GM23338 (cell line): ENCODE measurements at regions not wholly inside any gene's neighbourhood (a gene's known extent, or its start where the extent isn't known, plus 50 kb on each side); places are given as distances from the start of the nearest gene placed in this dataset.

ENCODE experiments used
- ATAC-seq: fragments of 200-7000 bp; cut with Tn5 transposase; 3 replicates; pipeline ENCODE4 v1.9.1; 2020
- DNase-seq: peaks from one replicate; pipeline ENCODE4 v3.0.0-alpha.2; 2015; ENCODE audit warnings: low spot score
- H2AFZ ChIP-seq: fragments of 200-600 bp; sonication (generic); 2 replicates; pipeline ENCODE4 v1.8.0; 2016; ENCODE audit warnings: antibody characterized with exemption, mild to moderate bottlenecking, moderate library complexity
- H3F3A ChIP-seq: fragments of 200-600 bp; sonication (generic); replicated peaks from 2 replicates; pipeline ENCODE4 v1.8.0; 2017; ENCODE audit warnings: antibody characterized with exemption, mixed run types, low read depth
- H3K27ac ChIP-seq: fragments of 200-600 bp; sonication (generic); 2 replicates; pipeline ENCODE4 v1.6.1; 2016; ENCODE audit warnings: low read depth
- H3K27me3 ChIP-seq: fragments of 200-600 bp; sonication (generic); 2 replicates; pipeline ENCODE4 v1.8.0; 2016; ENCODE audit warnings: mild to moderate bottlenecking, mixed run types, moderate library complexity; ENCODE audit not compliant: insufficient read depth
- H3K36me3 ChIP-seq: fragments of 200-600 bp; sonication (generic); 2 replicates; pipeline ENCODE4 v1.8.0; 2016; ENCODE audit warnings: mild to moderate bottlenecking; ENCODE audit not compliant: insufficient read depth
- H3K4me1 ChIP-seq: fragments of 200-600 bp; sonication (generic); 2 replicates; pipeline ENCODE4 v1.8.0; 2016; ENCODE audit warnings: mild to moderate bottlenecking, moderate library complexity; ENCODE audit not compliant: insufficient read depth
- H3K4me2 ChIP-seq: fragments of 200-600 bp; sonication (generic); 2 replicates; pipeline ENCODE4 v1.7.1; 2017; ENCODE audit warnings: mixed run types
- H3K4me3 ChIP-seq: fragments of 200-600 bp; sonication (generic); 2 replicates; pipeline ENCODE4 v1.6.1; 2016; ENCODE audit warnings: mixed run types
- H3K79me2 ChIP-seq: fragments of 200-600 bp; sonication (generic); replicated peaks from 2 replicates; pipeline ENCODE4 v1.8.0; 2017; ENCODE audit warnings: mild to moderate bottlenecking; ENCODE audit not compliant: insufficient read depth
- H3K9me2 ChIP-seq: fragments of 200-600 bp; sonication (generic); 2 replicates; pipeline ENCODE4 v1.8.0; 2017; ENCODE audit not compliant: insufficient read depth
- H4K20me1 ChIP-seq: fragments of 200-600 bp; sonication (generic); replicated peaks from 2 replicates; pipeline ENCODE4 v1.8.0; 2017; ENCODE audit warnings: mild to moderate bottlenecking; ENCODE audit not compliant: insufficient read depth
- H3K27ac Mint-ChIP-seq: 2 replicates; pipeline ENCODE4 v1.8.0; 2020; ENCODE audit warnings: inconsistent platforms, mild to moderate bottlenecking, moderate library complexity, mixed read lengths
- H3K27me3 Mint-ChIP-seq: 3 replicates; pipeline ENCODE4 v1.8.0; 2022; ENCODE audit warnings: low read depth, mild to moderate bottlenecking, moderate library complexity, mixed read lengths, inconsistent platforms; ENCODE audit not compliant: insufficient read depth, poor library complexity
- H3K36me3 Mint-ChIP-seq: 3 replicates; pipeline ENCODE4 v1.8.0; 2021; ENCODE audit warnings: low read depth, mild to moderate bottlenecking, inconsistent platforms, moderate library complexity, mixed read lengths
- H3K4me1 Mint-ChIP-seq: 3 replicates; pipeline ENCODE4 v1.8.0; 2020; ENCODE audit warnings: mild to moderate bottlenecking, inconsistent platforms, mixed read lengths
- H3K4me3 Mint-ChIP-seq: 3 replicates; pipeline ENCODE4 v1.8.0; 2021; ENCODE audit warnings: moderate library complexity, mild to moderate bottlenecking, inconsistent platforms, mixed read lengths
- H3K9me3 Mint-ChIP-seq: 3 replicates; pipeline ENCODE4 v1.8.0; 2020; ENCODE audit warnings: moderate library complexity, mild to moderate bottlenecking, inconsistent platforms, mixed read lengths
- CREB1 ChIP-seq: fragments of 250-450 bp; sonication (Bioruptor Pico); IDR thresholded peaks from 2 replicates; pipeline ENCODE4 v1.5.0; 2020; ENCODE audit warnings: low read depth, mild to moderate bottlenecking, moderate library complexity
- CTCF ChIP-seq, 2 experiments: fragments of 200-600 bp in 1 of 2; sonication (generic) in 1 of 2; conservative IDR thresholded peaks; 2 replicates each; pipeline versions ENCODE4 v1.5.1 to v1.6.1; 2016 to 2017; ENCODE audit warnings: antibody characterized with exemption in 2 of 2, low read depth in 2 of 2, mild to moderate bottlenecking in 2 of 2, moderate library complexity in 1 of 2
- EZH2 ChIP-seq: fragments of 200-600 bp; sonication (generic); IDR thresholded peaks from one replicate; pipeline ENCODE4 v1.8.0; 2017; ENCODE audit warnings: antibody characterized with exemption, mild to moderate bottlenecking, low read depth; ENCODE audit not compliant: unreplicated experiment
- EZH2phosphoT487 ChIP-seq: fragments of 200-600 bp; sonication (generic); IDR thresholded peaks from one replicate; pipeline ENCODE4 v1.8.1; 2018; ENCODE audit warnings: antibody characterized with exemption; ENCODE audit not compliant: unreplicated experiment
- JUNB ChIP-seq: IDR thresholded peaks from one replicate; pipeline ENCODE4 v1.6.1; 2016; ENCODE audit warnings: antibody characterized with exemption; ENCODE audit not compliant: unreplicated experiment
- NANOG ChIP-seq: IDR thresholded peaks from 2 replicates; pipeline ENCODE4 v1.6.1; 2016; ENCODE audit warnings: antibody characterized with exemption, borderline replicate concordance
- STAT1 ChIP-seq: IDR thresholded peaks from one replicate; pipeline ENCODE4 v1.6.1; 2016; ENCODE audit warnings: antibody characterized with exemption; ENCODE audit not compliant: unreplicated experiment
- ZNF114 ChIP-seq: fragments of 250-450 bp; sonication (Bioruptor Pico); IDR thresholded peaks from 2 replicates; pipeline ENCODE4 v1.5.0; 2020; ENCODE audit warnings: mild to moderate bottlenecking, moderate library complexity
- ZNF331 ChIP-seq: fragments of 250-450 bp; sonication (Bioruptor Pico); IDR thresholded peaks from 2 replicates; pipeline ENCODE4 v1.5.0; 2020; ENCODE audit warnings: low read depth, mild to moderate bottlenecking, moderate library complexity
- TF ChIP-seq, protein P1 (sequence below): IDR thresholded peaks from 2 replicates; pipeline ENCODE4 v1.6.1; 2016; ENCODE audit warnings: antibody characterized with exemption
- TF ChIP-seq, protein P2 (sequence below): fragments of 250-450 bp; sonication (Bioruptor Pico); IDR thresholded peaks from 2 replicates; pipeline ENCODE4 v1.5.0; 2020; ENCODE audit warnings: mild to moderate bottlenecking, moderate library complexity

GRCh38 chr5:167712986-167713585, 578.4 kb upstream of the WWC1 start:
- Mint-ChIP-seq H3K27ac (0 out of 2 replicates have a peak overlapping the region, but pooled peaks have one; percentile 9), H3K4me3 (no peak overlapping the region), H3K4me1 (peaks cover 3% of the 10 kb centered on the region; the same call in 1 of the 3 replicates)

GRCh38 chr5:167713896-167714295, 577.5 kb upstream of the WWC1 start:
- H3K27me3 ChIP-seq: no peaks in the 10 kb centered on the region
- Mint-ChIP-seq H3K9me3 (no peaks in the 10 kb centered on the region), H3K36me3 (no peaks in the 10 kb centered on the region), H3K4me3 (no peak overlapping the region), H3K4me1 (peaks cover 5% of the 10 kb centered on the region; the same call in 1 of the 3 replicates), H3K27me3 (no peaks in the 10 kb centered on the region), H3K27ac (no peak overlapping the region)
- no peaks in the 10 kb centered on the region for H4K20me1 ChIP-seq
- H3K4me1 ChIP-seq: no peaks in the 10 kb centered on the region
- no peaks in the 10 kb centered on the region for H3K36me3 ChIP-seq
- no peaks in the 10 kb centered on the region for H3K9me2 ChIP-seq
- DNase-seq (no peak), ATAC-seq (no peak)
- no peaks in the 10 kb centered on the region for H3F3A ChIP-seq
- H2AFZ ChIP-seq: no peak overlapping the region
- H3K4me3 ChIP-seq: no peak overlapping the region
- no peaks in the 10 kb centered on the region for H3K79me2 ChIP-seq
- no peak overlapping the region for H3K27ac ChIP-seq
- no peak overlapping the region for H3K4me2 ChIP-seq
- TF ChIP-seq EZH2 (no peak), ZNF114 (CRISPR knock-in tag) (no peak), EZH2phosphoT487 (no peak), JUNB (no peak)
- TF ChIP-seq, protein P1, sequence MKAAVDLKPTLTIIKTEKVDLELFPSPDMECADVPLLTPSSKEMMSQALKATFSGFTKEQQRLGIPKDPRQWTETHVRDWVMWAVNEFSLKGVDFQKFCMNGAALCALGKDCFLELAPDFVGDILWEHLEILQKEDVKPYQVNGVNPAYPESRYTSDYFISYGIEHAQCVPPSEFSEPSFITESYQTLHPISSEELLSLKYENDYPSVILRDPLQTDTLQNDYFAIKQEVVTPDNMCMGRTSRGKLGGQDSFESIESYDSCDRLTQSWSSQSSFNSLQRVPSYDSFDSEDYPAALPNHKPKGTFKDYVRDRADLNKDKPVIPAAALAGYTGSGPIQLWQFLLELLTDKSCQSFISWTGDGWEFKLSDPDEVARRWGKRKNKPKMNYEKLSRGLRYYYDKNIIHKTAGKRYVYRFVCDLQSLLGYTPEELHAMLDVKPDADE: no peak
- TF ChIP-seq, protein P2, sequence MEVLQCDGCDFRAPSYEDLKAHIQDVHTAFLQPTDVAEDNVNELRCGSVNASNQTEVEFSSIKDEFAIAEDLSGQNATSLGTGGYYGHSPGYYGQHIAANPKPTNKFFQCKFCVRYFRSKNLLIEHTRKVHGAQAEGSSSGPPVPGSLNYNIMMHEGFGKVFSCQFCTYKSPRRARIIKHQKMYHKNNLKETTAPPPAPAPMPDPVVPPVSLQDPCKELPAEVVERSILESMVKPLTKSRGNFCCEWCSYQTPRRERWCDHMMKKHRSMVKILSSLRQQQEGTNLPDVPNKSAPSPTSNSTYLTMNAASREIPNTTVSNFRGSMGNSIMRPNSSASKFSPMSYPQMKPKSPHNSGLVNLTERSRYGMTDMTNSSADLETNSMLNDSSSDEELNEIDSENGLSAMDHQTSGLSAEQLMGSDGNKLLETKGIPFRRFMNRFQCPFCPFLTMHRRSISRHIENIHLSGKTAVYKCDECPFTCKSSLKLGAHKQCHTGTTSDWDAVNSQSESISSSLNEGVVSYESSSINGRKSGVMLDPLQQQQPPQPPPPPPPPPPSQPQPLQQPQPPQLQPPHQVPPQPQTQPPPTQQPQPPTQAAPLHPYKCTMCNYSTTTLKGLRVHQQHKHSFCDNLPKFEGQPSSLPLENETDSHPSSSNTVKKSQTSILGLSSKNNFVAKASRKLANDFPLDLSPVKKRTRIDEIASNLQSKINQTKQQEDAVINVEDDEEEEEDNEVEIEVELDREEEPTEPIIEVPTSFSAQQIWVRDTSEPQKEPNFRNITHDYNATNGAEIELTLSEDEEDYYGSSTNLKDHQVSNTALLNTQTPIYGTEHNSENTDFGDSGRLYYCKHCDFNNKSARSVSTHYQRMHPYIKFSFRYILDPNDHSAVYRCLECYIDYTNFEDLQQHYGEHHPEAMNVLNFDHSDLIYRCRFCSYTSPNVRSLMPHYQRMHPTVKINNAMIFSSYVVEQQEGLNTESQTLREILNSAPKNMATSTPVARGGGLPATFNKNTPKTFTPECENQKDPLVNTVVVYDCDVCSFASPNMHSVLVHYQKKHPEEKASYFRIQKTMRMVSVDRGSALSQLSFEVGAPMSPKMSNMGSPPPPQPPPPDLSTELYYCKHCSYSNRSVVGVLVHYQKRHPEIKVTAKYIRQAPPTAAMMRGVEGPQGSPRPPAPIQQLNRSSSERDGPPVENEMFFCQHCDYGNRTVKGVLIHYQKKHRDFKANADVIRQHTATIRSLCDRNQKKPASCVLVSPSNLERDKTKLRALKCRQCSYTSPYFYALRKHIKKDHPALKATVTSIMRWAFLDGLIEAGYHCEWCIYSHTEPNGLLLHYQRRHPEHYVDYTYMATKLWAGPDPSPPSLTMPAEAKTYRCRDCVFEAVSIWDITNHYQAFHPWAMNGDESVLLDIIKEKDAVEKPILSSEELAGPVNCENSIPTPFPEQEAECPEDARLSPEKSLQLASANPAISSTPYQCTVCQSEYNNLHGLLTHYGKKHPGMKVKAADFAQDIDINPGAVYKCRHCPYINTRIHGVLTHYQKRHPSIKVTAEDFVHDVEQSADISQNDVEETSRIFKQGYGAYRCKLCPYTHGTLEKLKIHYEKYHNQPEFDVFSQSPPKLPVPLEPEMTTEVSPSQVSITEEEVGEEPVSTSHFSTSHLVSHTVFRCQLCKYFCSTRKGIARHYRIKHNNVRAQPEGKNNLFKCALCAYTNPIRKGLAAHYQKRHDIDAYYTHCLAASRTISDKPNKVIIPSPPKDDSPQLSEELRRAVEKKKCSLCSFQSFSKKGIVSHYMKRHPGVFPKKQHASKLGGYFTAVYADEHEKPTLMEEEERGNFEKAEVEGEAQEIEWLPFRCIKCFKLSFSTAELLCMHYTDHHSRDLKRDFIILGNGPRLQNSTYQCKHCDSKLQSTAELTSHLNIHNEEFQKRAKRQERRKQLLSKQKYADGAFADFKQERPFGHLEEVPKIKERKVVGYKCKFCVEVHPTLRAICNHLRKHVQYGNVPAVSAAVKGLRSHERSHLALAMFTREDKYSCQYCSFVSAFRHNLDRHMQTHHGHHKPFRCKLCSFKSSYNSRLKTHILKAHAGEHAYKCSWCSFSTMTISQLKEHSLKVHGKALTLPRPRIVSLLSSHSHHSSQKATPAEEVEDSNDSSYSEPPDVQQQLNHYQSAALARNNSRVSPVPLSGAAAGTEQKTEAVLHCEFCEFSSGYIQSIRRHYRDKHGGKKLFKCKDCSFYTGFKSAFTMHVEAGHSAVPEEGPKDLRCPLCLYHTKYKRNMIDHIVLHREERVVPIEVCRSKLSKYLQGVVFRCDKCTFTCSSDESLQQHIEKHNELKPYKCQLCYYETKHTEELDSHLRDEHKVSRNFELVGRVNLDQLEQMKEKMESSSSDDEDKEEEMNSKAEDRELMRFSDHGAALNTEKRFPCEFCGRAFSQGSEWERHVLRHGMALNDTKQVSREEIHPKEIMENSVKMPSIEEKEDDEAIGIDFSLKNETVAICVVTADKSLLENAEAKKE (CRISPR knock-in tag): no peak

More at GRCh38 chr5:167712986-167713585, 578.4 kb upstream of the WWC1 start:
- H3K36me3 Mint-ChIP-seq: no peaks in the 10 kb centered on the region
- H3K9me3 Mint-ChIP-seq: no peaks in the 10 kb centered on the region
- no peaks in the 10 kb centered on the region for H3K79me2 ChIP-seq
- H2AFZ ChIP-seq: no peak overlapping the region
- no peak overlapping the region for H3K27ac ChIP-seq
- ATAC-seq (no peak), DNase-seq (no peak)
- H4K20me1 ChIP-seq: no peaks in the 10 kb centered on the region
- no peaks in the 10 kb centered on the region for H3K27me3 Mint-ChIP-seq
- no peaks in the 10 kb centered on the region for H3K9me2 ChIP-seq
- TF ChIP-seq ZNF331 (CRISPR knock-in tag): no peak
- no peak for TF ChIP-seq NANOG
- TF ChIP-seq EZH2: no peak
- no peak for TF ChIP-seq CREB1
- TF ChIP-seq STAT1: no peak
- no peak for TF ChIP-seq EZH2phosphoT487
- no peak for TF ChIP-seq CTCF (conservative IDR thresholded peaks at IDR 0.05; ENCODE audit: low read depth in 2 of 2)
- no peak for TF ChIP-seq JUNB
- H3F3A ChIP-seq: no peaks in the 10 kb centered on the region
- no peaks in the 10 kb centered on the region for H3K27me3 ChIP-seq
- no peaks in the 10 kb centered on the region for H3K4me1 ChIP-seq
- H3K36me3 ChIP-seq: no peaks in the 10 kb centered on the region
- no peak overlapping the region for H3K4me2 ChIP-seq
- no peak overlapping the region for H3K4me3 ChIP-seq
